HG02763 (cell line): ENCODE measurements at regions not wholly inside any gene's neighbourhood (a gene's known extent, or its start where the extent isn't known, plus 50 kb on each side); places are given as distances from the start of the nearest gene placed in this dataset.

Experiments used
- ATAC-seq: cut with Tn5 transposase; IDR thresholded peaks from one replicate; pipeline ENCODE4 v1.9.1; 2021; ENCODE audit warnings: mild to moderate bottlenecking, moderate library complexity; ENCODE audit not compliant: unreplicated experiment

GRCh38 chr9:119429302-119429701 lies 60.1 kb upstream of the BRINP1 start:
- no peak for ATAC-seq

- no peak for ATAC-seq
Measured at GRCh38 chr9:119420231-119420630, 51.0 kb upstream of the BRINP1 start.
